HG03378 (cell line): ENCODE measurements at regions not wholly inside any gene's neighbourhood (a gene's known extent, or its start where the extent isn't known, plus 50 kb on each side); places are given as distances from the start of the nearest gene placed in this dataset.

Experiments used
- ATAC-seq: cut with Tn5 transposase; IDR thresholded peaks from one replicate; pipeline ENCODE4 v1.9.1; 2021; ENCODE audit warnings: mild to moderate bottlenecking, moderate library complexity; ENCODE audit not compliant: unreplicated experiment

- ATAC-seq = peak; percentile 69
These were observed 77.0 kb upstream of the TNRC6C start for GRCh38 chr17:77881545-77881944.

GRCh38 chr17:77882040-77882439, 76.5 kb upstream of the TNRC6C start:
- ATAC-seq = no peak

- peak; percentile 44 for ATAC-seq
These were observed 75.9 kb upstream of the TNRC6C start for GRCh38 chr17:77882481-77883212.

- ATAC-seq = no peak
These were observed 75.3 kb upstream of the TNRC6C start for GRCh38 chr17:77883213-77883650.

- no peak for ATAC-seq
These were observed 74.5 kb upstream of the TNRC6C start for GRCh38 chr17:77884019-77884418.

- ATAC-seq = no peak
These were observed 73.4 kb upstream of the TNRC6C start for GRCh38 chr17:77884967-77885641.

GRCh38 chr17:77885678-77886386, 72.7 kb upstream of the TNRC6C start:
- no peak for ATAC-seq

GRCh38 chr17:77886387-77886728, 72.1 kb upstream of the TNRC6C start:
- no peak for ATAC-seq

- no peak for ATAC-seq
These were observed 71.4 kb upstream of the TNRC6C start for GRCh38 chr17:77887110-77887463.

GRCh38 chr17:77887464-77888241, 70.8 kb upstream of the TNRC6C start:
- ATAC-seq = no peak

GRCh38 chr17:77888242-77889134, 70.0 kb upstream of the TNRC6C start:
- no peak for ATAC-seq

GRCh38 chr17:77889135-77889505, 69.4 kb upstream of the TNRC6C start:
- no peak for ATAC-seq

- no peak for ATAC-seq
These were observed 68.4 kb upstream of the TNRC6C start for GRCh38 chr17:77889866-77890760.

GRCh38 chr17:77890771-77891170, 67.7 kb upstream of the TNRC6C start:
- ATAC-seq = no peak

GRCh38 chr17:77891602-77892001, 66.9 kb upstream of the TNRC6C start:
- ATAC-seq = no peak

GRCh38 chr17:77892031-77892430, 66.5 kb upstream of the TNRC6C start:
- ATAC-seq = no peak

GRCh38 chr17:77892469-77893143, 65.9 kb upstream of the TNRC6C start:
- no peak for ATAC-seq

- no peak for ATAC-seq
These were observed 65.1 kb upstream of the TNRC6C start for GRCh38 chr17:77893144-77894044.
